H1 (cell line): ENCODE measurements at regions not wholly inside any gene's neighbourhood (a gene's known extent, or its start where the extent isn't known, plus 50 kb on each side); places are given as distances from the start of the nearest gene placed in this dataset.

Experiments used
- SIRT6 ChIP-seq: IDR thresholded peaks from one replicate; pipeline ENCODE4 v1.7.1; 2012; ENCODE audit warnings: low read length, inconsistent platforms
- SP2 ChIP-seq: IDR thresholded peaks from 2 replicates; pipeline ENCODE4 v1.6.1; 2012; ENCODE audit warnings: mild to moderate bottlenecking, low read length, inconsistent platforms
- ZNF274 ChIP-seq: IDR thresholded peaks from 2 replicates; pipeline ENCODE4 v1.7.0; 2012; ENCODE audit warnings: low read length, borderline replicate concordance; ENCODE audit errors: extremely low read depth

DNA sequence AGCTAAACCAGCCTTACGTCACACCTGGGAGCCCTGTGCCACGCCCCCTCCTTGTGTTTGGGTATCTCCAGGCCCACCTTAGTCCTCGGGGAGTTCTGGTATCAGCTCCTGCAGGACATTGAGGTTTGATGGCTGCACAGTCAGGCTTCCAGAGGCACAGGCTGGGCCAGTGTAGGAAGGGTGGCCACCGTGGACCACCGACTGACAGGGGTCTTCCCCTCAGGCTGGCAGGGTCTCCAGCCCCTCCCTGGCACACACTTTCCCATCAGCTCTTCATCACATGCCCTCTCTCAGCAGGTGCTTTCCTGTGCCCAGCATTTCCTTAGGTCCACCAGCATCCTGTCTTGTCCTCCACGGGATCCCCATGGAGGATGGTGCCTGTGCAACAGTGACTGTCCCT, 413.1 kb downstream of the TCERG1L start (continued):
- TF ChIP-seq SIRT6 = no peak
- no peak for TF ChIP-seq SP2
- no peak for TF ChIP-seq ZNF274
